Mesenchymal stem cell (in vitro differentiated cells and primary cell): ENCODE measurements at regions not wholly inside any gene's neighbourhood (a gene's known extent, or its start where the extent isn't known, plus 50 kb on each side); places are given as distances from the start of the nearest gene placed in this dataset.

ENCODE experiments used
- DNase-seq: peaks from one replicate; pipeline ENCODE4 v3.0.0-alpha.2; 2013
- H2AFZ ChIP-seq: one replicate; pipeline ENCODE4 v1.6.1; 2013; ENCODE audit warnings: low read depth, mild to moderate bottlenecking, control low read depth, inconsistent platforms, low read length, moderate library complexity
- H2AK5ac ChIP-seq: 2 replicates; pipeline ENCODE4 v1.6.1; 2013; ENCODE audit warnings: low read length, moderate library complexity, mild to moderate bottlenecking, inconsistent platforms; ENCODE audit not compliant: severe bottlenecking
- H2BK120ac ChIP-seq: one replicate; pipeline ENCODE4 v1.6.1; 2013; ENCODE audit warnings: low read depth, mild to moderate bottlenecking, inconsistent platforms, low read length, moderate library complexity
- H2BK12ac ChIP-seq, 2 experiments: one replicate each; pipeline ENCODE4 v1.6.1; 2013; ENCODE audit warnings: inconsistent platforms in 2 of 2, low read length in 2 of 2, mild to moderate bottlenecking in 2 of 2, moderate library complexity in 2 of 2, control low read depth in 1 of 2
- H2BK15ac ChIP-seq: one replicate; pipeline ENCODE4 v1.6.1; 2013; ENCODE audit warnings: mild to moderate bottlenecking, low read depth, inconsistent platforms; ENCODE audit not compliant: poor library complexity, severe bottlenecking
- H2BK5ac ChIP-seq: 2 replicates; pipeline ENCODE4 v1.6.1; 2013; ENCODE audit warnings: low read depth, mild to moderate bottlenecking, low read length, control low read depth, inconsistent platforms; ENCODE audit not compliant: poor library complexity, severe bottlenecking
- H3K14ac ChIP-seq, 2 experiments: one replicate each; pipeline ENCODE4 v1.6.1; 2013; ENCODE audit warnings: inconsistent platforms in 2 of 2, low read length in 2 of 2, control low read depth in 1 of 2, mild to moderate bottlenecking in 1 of 2, moderate library complexity in 1 of 2
- H3K18ac ChIP-seq, 2 experiments: one replicate each; pipeline ENCODE4 v1.6.1; 2013; ENCODE audit warnings: inconsistent platforms in 2 of 2, low read length in 2 of 2, control low read depth in 1 of 2, low read depth in 1 of 2, mild to moderate bottlenecking in 1 of 2
- H3K23ac ChIP-seq, 2 experiments: one replicate each; pipeline ENCODE4 v1.6.1; 2013; ENCODE audit warnings: inconsistent platforms in 2 of 2, low read length in 2 of 2, mild to moderate bottlenecking in 2 of 2, moderate library complexity in 2 of 2, control low read depth in 1 of 2
- H3K27ac ChIP-seq: 2 replicates; pipeline ENCODE4 v1.5.1; 2013; ENCODE audit warnings: mild to moderate bottlenecking, moderate library complexity, low read length, control low read depth, inconsistent platforms; ENCODE audit not compliant: poor library complexity, severe bottlenecking
- H3K27me3 ChIP-seq, 2 experiments: 2 replicates each; pipeline versions ENCODE4 v1.6.1 to v1.7.0; 2013; ENCODE audit warnings: low read length in 2 of 2, mild to moderate bottlenecking in 2 of 2, moderate library complexity in 2 of 2, control low read depth in 1 of 2, inconsistent platforms in 1 of 2; ENCODE audit not compliant: control insufficient read depth in 1 of 2, insufficient read depth in 1 of 2
- H3K36me3 ChIP-seq, 2 experiments: 2 replicates each; pipeline versions ENCODE4 v1.6.1 to v1.7.0; 2013; ENCODE audit warnings: low read length in 2 of 2, control low read depth in 1 of 2, inconsistent platforms in 1 of 2, low read depth in 1 of 2, mild to moderate bottlenecking in 1 of 2; ENCODE audit not compliant: insufficient read depth in 2 of 2, control insufficient read depth in 1 of 2
- H3K4ac ChIP-seq, 2 experiments: one replicate each; pipeline ENCODE4 v1.6.1; 2013; ENCODE audit warnings: inconsistent platforms in 2 of 2, low read length in 2 of 2, mild to moderate bottlenecking in 2 of 2, moderate library complexity in 2 of 2, control low read depth in 1 of 2, low read depth in 1 of 2
- H3K4me1 ChIP-seq: 2 replicates; pipeline ENCODE4 v1.6.1; 2013; ENCODE audit warnings: low read depth, low read length, control low read depth; ENCODE audit not compliant: control insufficient read depth, insufficient read depth
- H3K4me2 ChIP-seq: 2 replicates; pipeline ENCODE4 v1.6.1; 2013; ENCODE audit warnings: low read length, mild to moderate bottlenecking, inconsistent platforms; ENCODE audit not compliant: poor library complexity, severe bottlenecking
- H3K4me3 ChIP-seq, 2 experiments: 2 replicates each; pipeline versions ENCODE4 v1.5.1 to v1.7.0; 2013; ENCODE audit warnings: low read length in 2 of 2, mild to moderate bottlenecking in 2 of 2, control low read depth in 1 of 2, low read depth in 1 of 2; ENCODE audit not compliant: insufficient read depth in 1 of 2
- H3K79me1 ChIP-seq: replicated peaks from 2 replicates; pipeline ENCODE4 v1.6.1; 2013; ENCODE audit warnings: mild to moderate bottlenecking, control low read depth, low read length, inconsistent platforms; ENCODE audit not compliant: poor library complexity, severe bottlenecking
- H3K9ac ChIP-seq: 2 replicates; pipeline ENCODE4 v1.7.0; 2013; ENCODE audit warnings: mild to moderate bottlenecking, low read length, moderate library complexity
- H3K9me3 ChIP-seq: 2 replicates; pipeline ENCODE4 v1.7.0; 2013; ENCODE audit warnings: mild to moderate bottlenecking, low read length; ENCODE audit not compliant: control insufficient read depth
- H4K8ac ChIP-seq: one replicate; pipeline ENCODE4 v1.6.1; 2013; ENCODE audit warnings: inconsistent platforms, mild to moderate bottlenecking, low read length, moderate library complexity
- H4K91ac ChIP-seq: one replicate; pipeline ENCODE4 v1.6.1; 2013; ENCODE audit warnings: mild to moderate bottlenecking, low read length, inconsistent platforms
- WGBS: methylation state at CpG from one replicate; pipeline ENCODE4 v1.1.7; 2013; ENCODE audit warnings: mixed read lengths; 5-methylcytosine and 5-hydroxymethylcytosine counted together

DNA sequence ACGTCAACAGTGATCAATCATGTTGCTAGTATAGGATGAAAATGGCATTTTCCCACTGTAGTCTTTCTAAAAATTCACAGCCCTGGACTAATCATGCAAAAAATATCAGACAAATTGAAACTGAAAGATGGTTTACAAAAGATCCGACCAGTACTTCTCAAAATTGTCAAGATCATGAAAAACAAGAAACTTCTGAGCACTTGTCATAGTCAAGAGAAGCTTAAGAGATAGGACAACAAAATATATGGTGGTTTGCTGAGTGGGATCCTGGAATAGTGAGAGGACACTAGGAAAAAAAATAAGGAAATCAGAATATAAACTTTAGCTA lies 101.1 kb downstream of the NAA11 start:
- H3K9me3 ChIP-seq: no peaks in the 10 kb centered on the region
- H3K4me3 ChIP-seq: no peak overlapping the region
- H3K14ac ChIP-seq: no peak overlapping the region
- H3K36me3 ChIP-seq: no peaks in the 10 kb centered on the region
- H3K27me3 ChIP-seq: no peaks in the 10 kb centered on the region
- H2AK5ac ChIP-seq: no peak overlapping the region
- no peak overlapping the region for H4K8ac ChIP-seq
- no peak overlapping the region for H2BK12ac ChIP-seq
- H4K91ac ChIP-seq: no peak overlapping the region
- H3K4me1 ChIP-seq: no peaks in the 10 kb centered on the region
- no peak overlapping the region for H3K4me2 ChIP-seq
- H2AFZ ChIP-seq: no peak overlapping the region
- no peak for DNase-seq
- H2BK120ac ChIP-seq: no peak overlapping the region
- no CpG with 5 or more reads among the region's 2 CpGs for WGBS
- no peak overlapping the region for H3K4ac ChIP-seq
- H3K9ac ChIP-seq: no peak overlapping the region
- no peak overlapping the region for H3K23ac ChIP-seq
- H2BK15ac ChIP-seq: no peak overlapping the region
- H2BK5ac ChIP-seq: no peak overlapping the region
- H3K79me1 ChIP-seq: no peaks in the 10 kb centered on the region
- no peak overlapping the region for H3K27ac ChIP-seq
- H3K18ac ChIP-seq: no peak overlapping the region

GRCh38 chr4:79223993-79224776 lies 101.7 kb downstream of the NAA11 start:
- H3K4ac ChIP-seq: no peak overlapping the region
- H3K4me3 ChIP-seq: no peak overlapping the region
- H3K9ac ChIP-seq: no peak overlapping the region
- no peak overlapping the region for H2BK15ac ChIP-seq
- WGBS: 68% methylated on average over 5 of the region's 5 CpGs
- H2BK5ac ChIP-seq: no peak overlapping the region
- H2BK12ac ChIP-seq: no peak overlapping the region
- no peak for DNase-seq
- H3K36me3 ChIP-seq: no peaks in the 10 kb centered on the region
- no peaks in the 10 kb centered on the region for H3K4me1 ChIP-seq
- H4K8ac ChIP-seq: no peak overlapping the region
- H3K18ac ChIP-seq: no peak overlapping the region
- no peak overlapping the region for H3K27ac ChIP-seq
- H3K9me3 ChIP-seq: no peaks in the 10 kb centered on the region
- no peak overlapping the region for H2AK5ac ChIP-seq
- no peak overlapping the region for H2AFZ ChIP-seq
- H2BK120ac ChIP-seq: no peak overlapping the region
- H4K91ac ChIP-seq: no peak overlapping the region
- no peak overlapping the region for H3K23ac ChIP-seq
- no peaks in the 10 kb centered on the region for H3K27me3 ChIP-seq
- H3K14ac ChIP-seq: no peak overlapping the region
- H3K79me1 ChIP-seq: no peaks in the 10 kb centered on the region
- H3K4me2 ChIP-seq: no peak overlapping the region

DNA sequence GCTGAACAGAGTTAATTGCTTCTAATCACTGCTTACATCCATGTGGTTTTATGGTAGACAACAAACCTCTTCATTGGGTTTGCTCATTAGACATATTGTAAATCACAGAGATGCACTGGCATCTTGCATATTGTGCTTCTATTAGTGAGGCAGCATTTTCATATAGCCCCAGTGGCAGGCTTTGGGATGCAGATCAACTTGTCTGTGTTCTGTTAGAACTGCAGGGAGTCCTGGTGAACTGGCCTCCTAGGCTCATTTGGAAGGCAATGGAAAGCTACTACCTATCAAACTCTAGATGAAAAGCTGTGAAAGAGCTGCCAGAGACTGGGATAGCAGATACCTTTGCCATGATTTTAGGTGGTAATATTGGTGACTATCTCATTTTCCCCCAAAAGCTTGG lies 108.8 kb downstream of the NAA11 start:
- Histone ChIP-seq H3K9ac (no peak overlapping the region), H3K4me1 (no peaks in the 10 kb centered on the region), H2BK5ac (no peak overlapping the region), H2AFZ (no peak overlapping the region), H3K23ac (no peak overlapping the region), H3K36me3 (no peaks in the 10 kb centered on the region), H3K27me3 (no peaks in the 10 kb centered on the region), H4K8ac (no peak overlapping the region), H3K27ac (no peak overlapping the region), H3K9me3 (no peaks in the 10 kb centered on the region), H3K4me2 (no peak overlapping the region), H3K18ac (no peak overlapping the region), H2BK15ac (no peak overlapping the region), H2BK120ac (no peak overlapping the region), H2BK12ac (no peak overlapping the region), H4K91ac (no peak overlapping the region), H2AK5ac (no peak overlapping the region), H3K14ac (no peak overlapping the region), H3K4me3 (no peak overlapping the region), H3K79me1 (no peaks in the 10 kb centered on the region), H3K4ac (no peak overlapping the region)
- DNase-seq: no peak

DNA sequence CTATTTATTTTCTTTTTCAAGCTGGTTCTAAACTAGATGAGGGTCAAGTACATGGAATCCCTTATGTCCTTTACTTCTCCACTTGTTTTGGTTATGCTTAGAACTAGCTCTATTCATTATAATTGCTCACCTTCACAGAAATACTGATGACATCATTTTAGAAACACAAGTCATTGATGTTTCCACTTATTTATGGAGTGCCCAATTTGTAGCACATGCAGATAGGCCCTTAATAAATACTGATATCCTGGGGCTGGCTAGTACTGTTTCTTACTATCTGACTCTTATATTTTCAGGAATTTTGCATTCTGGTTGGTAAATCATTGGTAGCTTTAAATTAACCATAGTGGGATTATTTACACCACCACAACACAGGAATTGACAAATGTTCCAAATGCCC lies 112.2 kb downstream of the NAA11 start:
- no peaks in the 10 kb centered on the region for H3K27me3 ChIP-seq
- no peak overlapping the region for H3K14ac ChIP-seq
- H2BK120ac ChIP-seq: no peak overlapping the region
- no peak for DNase-seq
- H3K27ac ChIP-seq: no peak overlapping the region
- H3K4me3 ChIP-seq: no peak overlapping the region
- no peaks in the 10 kb centered on the region for H3K79me1 ChIP-seq
- H4K91ac ChIP-seq: no peak overlapping the region
- no peak overlapping the region for H2BK12ac ChIP-seq
- H2BK5ac ChIP-seq: no peak overlapping the region
- no peak overlapping the region for H3K4me2 ChIP-seq
- H3K9me3 ChIP-seq: no peaks in the 10 kb centered on the region
- H3K9ac ChIP-seq: no peak overlapping the region
- H3K4ac ChIP-seq: no peak overlapping the region
- H3K36me3 ChIP-seq: no peaks in the 10 kb centered on the region
- H2AFZ ChIP-seq: no peak overlapping the region
- H3K23ac ChIP-seq: no peak overlapping the region
- no peak overlapping the region for H3K18ac ChIP-seq
- peaks cover 3% of the 10 kb centered on the region for H3K4me1 ChIP-seq
- H2AK5ac ChIP-seq: no peak overlapping the region
- no peak overlapping the region for H4K8ac ChIP-seq
- no peak overlapping the region for H2BK15ac ChIP-seq
